ENCODE measurements at regions not wholly inside any gene's neighbourhood (a gene's known extent, or its start where the extent isn't known, plus 50 kb on each side); places are given as distances from the start of the nearest gene placed in this dataset.

GRCh38 chr1:34425046-34425445 is 248.3 kb downstream of the C1orf94 start:
- no peak overlapping the region for H3K4me2 ChIP-seq (ENCODE audit: low read length)
- intact Hi-C loops (cut with micrococcal nuclease) = no loop called here
- TF ChIP-seq SP1 (IDR thresholded peaks at IDR 0.05; ENCODE audit: low read depth) = no peak
- TF ChIP-seq JUND (IDR thresholded peaks at IDR 0.05) = no peak
- TF ChIP-seq TCF7L2 (IDR thresholded peaks at IDR 0.05; ENCODE audit: borderline replicate concordance, extremely low read depth, insufficient read depth, insufficient read length) = no peak
- TF ChIP-seq EZH2 (IDR thresholded peaks at IDR 0.05) = no peak
- no peak for TF ChIP-seq SRF (IDR thresholded peaks at IDR 0.05; ENCODE audit: low read depth)
- TF ChIP-seq, protein P1, sequence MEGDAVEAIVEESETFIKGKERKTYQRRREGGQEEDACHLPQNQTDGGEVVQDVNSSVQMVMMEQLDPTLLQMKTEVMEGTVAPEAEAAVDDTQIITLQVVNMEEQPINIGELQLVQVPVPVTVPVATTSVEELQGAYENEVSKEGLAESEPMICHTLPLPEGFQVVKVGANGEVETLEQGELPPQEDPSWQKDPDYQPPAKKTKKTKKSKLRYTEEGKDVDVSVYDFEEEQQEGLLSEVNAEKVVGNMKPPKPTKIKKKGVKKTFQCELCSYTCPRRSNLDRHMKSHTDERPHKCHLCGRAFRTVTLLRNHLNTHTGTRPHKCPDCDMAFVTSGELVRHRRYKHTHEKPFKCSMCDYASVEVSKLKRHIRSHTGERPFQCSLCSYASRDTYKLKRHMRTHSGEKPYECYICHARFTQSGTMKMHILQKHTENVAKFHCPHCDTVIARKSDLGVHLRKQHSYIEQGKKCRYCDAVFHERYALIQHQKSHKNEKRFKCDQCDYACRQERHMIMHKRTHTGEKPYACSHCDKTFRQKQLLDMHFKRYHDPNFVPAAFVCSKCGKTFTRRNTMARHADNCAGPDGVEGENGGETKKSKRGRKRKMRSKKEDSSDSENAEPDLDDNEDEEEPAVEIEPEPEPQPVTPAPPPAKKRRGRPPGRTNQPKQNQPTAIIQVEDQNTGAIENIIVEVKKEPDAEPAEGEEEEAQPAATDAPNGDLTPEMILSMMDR (IDR thresholded peaks at IDR 0.05 in 2 of 3, conservative IDR thresholded peaks at IDR 0.05 in 1 of 3; ENCODE audit: borderline replicate concordance in 1 of 3, insufficient read depth in 1 of 3, low read depth in 2 of 3, low read length in 2 of 3) = no peak
- TF ChIP-seq ZNF274 (IDR thresholded peaks at IDR 0.05; ENCODE audit: low read depth, low read length) = no peak
- H3K9me2 ChIP-seq (ENCODE audit: insufficient read depth) = no peaks in the 10 kb centered on the region
- DNase-seq (ENCODE audit: low read depth, low spot score) (no peak), ATAC-seq (no peak)
- ChIA-PET POLR2A (no interaction called here), CTCF (no interaction called here), RAD21 (ENCODE audit: low non-redundant PET in 1 of 2, low total read pairs in 2 of 2, uncharacterized antibody in 2 of 2, unreplicated experiment in 2 of 2) (no interaction called here)
- no peak overlapping the region for H3K4me3 ChIP-seq (replicated peaks in 1 of 2; ENCODE audit: low read depth in 1 of 2, low read length in 2 of 2)
- no TSS peak for BruUV-seq (replicated peaks)
- no peaks in the 10 kb centered on the region for H3K4me1 ChIP-seq (ENCODE audit: control insufficient read depth in 1 of 2, insufficient read depth in 2 of 2, low read length in 2 of 2)
- H3K9ac ChIP-seq (ENCODE audit: low read length) = no peak overlapping the region
- no peaks in the 10 kb centered on the region for H4K20me1 ChIP-seq (ENCODE audit: insufficient read depth)
- H3K9me3 ChIP-seq (ENCODE audit: control insufficient read depth in 1 of 2, insufficient read depth in 1 of 2, low read depth in 1 of 2, low read length in 2 of 2) = no peaks in the 10 kb centered on the region
- H3K27ac ChIP-seq (ENCODE audit: low read depth, low read length) = no peak overlapping the region
- H3K27me3 ChIP-seq (ENCODE audit: insufficient read depth, low read length) = peaks cover 24% of the 10 kb centered on the region
- no peaks in the 10 kb centered on the region for H3K79me2 ChIP-seq (ENCODE audit: insufficient read depth, low read length)
- no peaks in the 10 kb centered on the region for H3K36me3 ChIP-seq (ENCODE audit: control insufficient read depth in 1 of 2, insufficient read depth in 2 of 2, low read length in 2 of 2)
- H2AFZ ChIP-seq (ENCODE audit: low read depth, low read length, poor library complexity, severe bottlenecking) = no peak overlapping the region

- Histone ChIP-seq H3K4me2 (ENCODE audit: low read length) (no peak overlapping the region), H3K4me3 (replicated peaks in 1 of 2; ENCODE audit: low read depth in 1 of 2, low read length in 2 of 2) (no peak overlapping the region), H3K36me3 (ENCODE audit: control insufficient read depth in 1 of 2, insufficient read depth in 2 of 2, low read length in 2 of 2) (no peaks in the 10 kb centered on the region), H3K9me3 (ENCODE audit: control insufficient read depth in 1 of 2, insufficient read depth in 1 of 2, low read depth in 1 of 2, low read length in 2 of 2) (no peaks in the 10 kb centered on the region), H3K27ac (ENCODE audit: low read depth, low read length) (no peak overlapping the region), H3K9ac (ENCODE audit: low read length) (no peak overlapping the region), H3K9me2 (ENCODE audit: insufficient read depth) (no peaks in the 10 kb centered on the region), H3K79me2 (ENCODE audit: insufficient read depth, low read length) (no peaks in the 10 kb centered on the region), H3K27me3 (ENCODE audit: insufficient read depth, low read length) (peaks cover 24% of the 10 kb centered on the region), H2AFZ (ENCODE audit: low read depth, low read length, poor library complexity, severe bottlenecking) (no peak overlapping the region), H4K20me1 (ENCODE audit: insufficient read depth) (no peaks in the 10 kb centered on the region), H3K4me1 (ENCODE audit: control insufficient read depth in 1 of 2, insufficient read depth in 2 of 2, low read length in 2 of 2) (no peaks in the 10 kb centered on the region)
- ChIA-PET CTCF (no interaction called here), RAD21 (ENCODE audit: low non-redundant PET in 1 of 2, low total read pairs in 2 of 2, uncharacterized antibody in 2 of 2, unreplicated experiment in 2 of 2) (no interaction called here), POLR2A (no interaction called here)
- DNase-seq (ENCODE audit: low read depth, low spot score) (no peak), ATAC-seq (no peak)
- no TSS peak for BruUV-seq (replicated peaks)
- TF ChIP-seq SRF (IDR thresholded peaks at IDR 0.05; ENCODE audit: low read depth) = no peak
- no peak for TF ChIP-seq MAX (IDR thresholded peaks at IDR 0.05)
- no peak for TF ChIP-seq SIN3A (IDR thresholded peaks at IDR 0.05; ENCODE audit: low read depth)
- TF ChIP-seq, protein P2, sequence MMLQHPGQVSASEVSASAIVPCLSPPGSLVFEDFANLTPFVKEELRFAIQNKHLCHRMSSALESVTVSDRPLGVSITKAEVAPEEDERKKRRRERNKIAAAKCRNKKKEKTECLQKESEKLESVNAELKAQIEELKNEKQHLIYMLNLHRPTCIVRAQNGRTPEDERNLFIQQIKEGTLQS (IDR thresholded peaks at IDR 0.05) = no peak
- TF ChIP-seq TCF7L2 (IDR thresholded peaks at IDR 0.05; ENCODE audit: borderline replicate concordance, extremely low read depth, insufficient read depth, insufficient read length) = no peak
- no peak for TF ChIP-seq EZH2phosphoT487 (IDR thresholded peaks at IDR 0.05; ENCODE audit: borderline replicate concordance)
- TF ChIP-seq ZFX (IDR thresholded peaks at IDR 0.05) = no peak
- no peak for TF ChIP-seq EZH2 (IDR thresholded peaks at IDR 0.05)
- intact Hi-C loops (cut with micrococcal nuclease) = no loop called here
Measured at GRCh38 chr1:34425785-34426184, 249.1 kb downstream of the C1orf94 start.

Measured in HCT116 (cell line).